ENCODE measurements at regions not wholly inside any gene's neighbourhood (a gene's known extent, or its start where the extent isn't known, plus 50 kb on each side); places are given as distances from the start of the nearest gene placed in this dataset.
"Not testable (repeated sequence)": the region's sequence is repeated elsewhere in the genome, so short reads cannot be mapped to it uniquely, and the experiment has no call there.

DNA sequence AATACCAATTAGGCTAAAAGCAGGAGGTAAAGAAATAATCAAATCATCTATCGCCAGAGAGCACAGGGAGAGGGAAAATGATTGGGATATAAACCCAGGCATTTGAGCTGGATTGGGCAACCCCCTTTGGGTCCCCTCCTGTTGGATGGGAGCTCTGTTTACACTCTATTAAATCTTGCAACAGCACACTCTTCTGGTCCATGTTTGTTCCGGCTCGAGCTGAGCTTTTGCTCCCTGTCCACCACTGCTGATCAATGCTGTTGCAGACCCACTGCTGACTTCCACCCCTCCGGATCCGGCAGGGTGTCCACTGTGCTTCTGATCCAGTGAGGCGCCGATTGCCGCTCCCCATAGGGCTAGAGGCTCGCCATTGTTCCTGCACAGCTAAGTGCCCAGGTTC is 493.8 kb downstream of the MATN1 start:
- DNase-seq (ENCODE audit: low read depth), result no peak
- TF ChIP-seq CTCF (IDR thresholded peaks at IDR 0.05; ENCODE audit: low read depth, low read length, missing control alignments), result no peak
- no peak overlapping the region for H3K4me3 ChIP-seq (ENCODE audit: low read depth, low read length)
- in situ Hi-C loops (cut with HindIII; ENCODE audit: low sequenced_read_pairs), result no loop called here

- no peak for TF ChIP-seq CTCF (IDR thresholded peaks at IDR 0.05; ENCODE audit: low read depth, low read length, missing control alignments)
- in situ Hi-C loops (cut with HindIII; ENCODE audit: low sequenced_read_pairs), result no loop called here
- DNase-seq (ENCODE audit: low read depth), result no peak
- H3K4me3 ChIP-seq (ENCODE audit: low read depth, low read length), result no peak overlapping the region
Observed at GRCh38 chr1:30226648-30227047, 496.7 kb downstream of the MATN1 start.

DNA sequence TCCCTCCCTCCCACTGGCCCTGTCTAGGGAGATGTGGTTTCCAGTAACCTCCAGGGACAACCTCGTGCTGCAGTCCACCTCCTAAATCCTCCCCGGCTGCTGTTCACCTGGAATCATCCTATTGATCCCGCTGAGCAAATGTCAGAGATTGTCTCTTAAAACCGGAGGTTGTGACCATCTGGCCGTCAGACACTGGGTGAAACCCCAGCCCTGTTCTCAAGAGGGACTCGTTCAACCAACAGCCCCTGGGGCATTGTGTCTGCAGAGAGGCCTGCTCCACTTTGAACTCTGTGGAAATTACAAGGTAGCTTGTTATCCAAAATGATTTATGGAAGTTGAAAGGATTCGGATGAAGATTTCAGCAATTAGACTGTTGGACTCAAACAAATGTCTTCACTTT is 498.0 kb downstream of the MATN1 start:
- no peak for TF ChIP-seq CTCF (IDR thresholded peaks at IDR 0.05; ENCODE audit: low read depth, low read length, missing control alignments)
- in situ Hi-C loops (cut with HindIII; ENCODE audit: low sequenced_read_pairs), result no loop called here
- H3K4me3 ChIP-seq (ENCODE audit: low read depth, low read length), result no peak overlapping the region
- DNase-seq (ENCODE audit: low read depth), result no peak

- in situ Hi-C loops (cut with HindIII; ENCODE audit: low sequenced_read_pairs), result no loop called here
- DNase-seq (ENCODE audit: low read depth), result no peak
- H3K4me3 ChIP-seq (ENCODE audit: low read depth, low read length), result no peak overlapping the region
- TF ChIP-seq CTCF (IDR thresholded peaks at IDR 0.05; ENCODE audit: low read depth, low read length, missing control alignments), result no peak
Observed at GRCh38 chr1:30219675-30220074, 503.7 kb downstream of the MATN1 start.

DNA sequence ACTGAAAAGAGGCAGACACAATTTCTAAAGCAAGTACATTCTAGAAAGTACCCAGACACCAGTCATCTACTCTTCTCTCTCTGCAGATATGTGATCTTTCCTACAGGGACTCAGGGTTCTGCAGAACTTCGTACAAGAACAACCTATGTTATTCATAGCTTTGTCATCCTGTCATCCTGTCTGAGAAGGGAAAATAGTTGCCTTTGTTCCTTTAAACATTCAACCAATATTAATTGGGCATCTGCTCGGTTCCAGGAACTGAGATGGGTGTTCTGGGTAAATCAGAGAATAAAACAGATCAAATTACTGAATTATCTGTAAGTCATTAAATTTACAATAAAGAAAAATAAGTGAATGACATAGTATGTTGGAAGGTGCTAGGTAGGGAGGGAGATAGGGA is 504.9 kb downstream of the MATN1 start:
- no peak for TF ChIP-seq CTCF (IDR thresholded peaks at IDR 0.05; ENCODE audit: low read depth, low read length, missing control alignments)
- H3K4me3 ChIP-seq (ENCODE audit: low read depth, low read length), result no peak overlapping the region
- DNase-seq (ENCODE audit: low read depth), result no peak
- in situ Hi-C loops (cut with HindIII; ENCODE audit: low sequenced_read_pairs), result no loop called here

DNA sequence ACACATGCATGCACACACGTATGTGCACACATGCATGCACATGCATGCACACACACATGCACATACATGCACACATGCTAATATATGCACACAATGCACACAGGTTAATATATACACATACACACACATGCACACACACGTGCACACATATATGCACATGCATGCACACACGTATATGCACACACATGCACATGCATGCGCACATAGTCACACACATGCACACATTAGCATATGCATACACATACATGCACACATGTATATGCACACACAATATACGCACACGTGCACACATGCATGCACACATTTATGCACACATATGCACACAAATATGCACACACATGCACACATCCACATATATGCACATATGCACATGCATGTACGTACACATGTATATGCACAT is 506.8 kb downstream of the MATN1 start:
- in situ Hi-C loops (cut with HindIII; ENCODE audit: low sequenced_read_pairs), result no loop called here
- no peak for TF ChIP-seq CTCF (IDR thresholded peaks at IDR 0.05; ENCODE audit: low read depth, low read length, missing control alignments)
- no peak for DNase-seq (ENCODE audit: low read depth)
- no peak overlapping the region for H3K4me3 ChIP-seq (ENCODE audit: low read depth, low read length)

GRCh38 chr1:30213936-30214335 is 509.4 kb downstream of the MATN1 start:
- H3K4me3 ChIP-seq (ENCODE audit: low read depth, low read length), result no peak overlapping the region
- DNase-seq (ENCODE audit: low read depth), result no peak
- TF ChIP-seq CTCF (IDR thresholded peaks at IDR 0.05; ENCODE audit: low read depth, low read length, missing control alignments), result no peak
- in situ Hi-C loops (cut with HindIII; ENCODE audit: low sequenced_read_pairs), result no loop called here

- DNase-seq (ENCODE audit: low read depth); in situ Hi-C loops (cut with HindIII; ENCODE audit: low sequenced_read_pairs); H3K4me3 ChIP-seq (ENCODE audit: low read depth, low read length): not testable (repeated sequence)
Observed at GRCh38 chr1:30207962-30208361, 515.4 kb downstream of the MATN1 start.

DNA sequence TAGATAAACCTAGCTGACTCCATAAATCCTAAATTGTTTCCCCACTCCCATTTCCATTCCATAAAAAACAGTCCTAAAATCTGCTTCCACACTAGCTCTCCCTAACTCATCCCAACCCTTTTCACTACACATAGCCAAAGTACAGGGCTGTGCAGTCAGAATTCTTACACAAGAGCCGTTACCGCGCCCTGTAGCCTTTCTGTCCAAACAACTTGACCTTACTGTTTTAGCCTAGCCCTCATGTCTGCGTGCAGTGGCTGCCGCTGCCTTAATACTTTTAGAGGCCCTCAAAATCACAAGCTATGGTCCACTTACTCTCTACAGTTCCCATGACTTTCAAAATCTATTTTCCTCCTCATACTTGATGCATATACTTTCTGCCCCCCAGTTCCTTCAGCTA is 516.8 kb downstream of the MATN1 start:
- DNase-seq (ENCODE audit: low read depth); in situ Hi-C loops (cut with HindIII; ENCODE audit: low sequenced_read_pairs); H3K4me3 ChIP-seq (ENCODE audit: low read depth, low read length): not testable (repeated sequence)

DNA sequence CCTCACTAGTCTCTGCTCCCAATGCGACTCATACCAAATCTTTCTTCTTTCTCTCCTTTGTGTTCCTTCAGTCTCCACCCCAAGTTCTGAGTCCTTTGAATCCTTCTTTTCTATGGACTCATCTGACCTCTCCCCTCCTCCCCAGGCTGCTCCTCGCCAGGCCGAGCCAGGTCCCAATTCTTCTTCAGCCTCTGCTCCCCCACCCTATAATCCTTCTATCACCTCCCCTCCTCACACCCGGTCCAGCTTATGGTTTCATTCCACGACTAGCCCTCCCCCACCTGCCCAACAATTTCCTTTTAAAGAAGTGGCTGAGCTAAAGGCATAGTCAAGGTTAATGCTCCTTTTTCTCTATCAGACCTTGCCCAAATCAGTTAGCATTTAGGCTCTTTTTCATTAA is 518.5 kb downstream of the MATN1 start:
- in situ Hi-C loops (cut with HindIII; ENCODE audit: low sequenced_read_pairs); H3K4me3 ChIP-seq (ENCODE audit: low read depth, low read length); DNase-seq (ENCODE audit: low read depth): not testable (repeated sequence)
